SKM-1 treated with dmso at 0.1 percent for 144 hours (cell line): ENCODE measurements at regions not wholly inside any gene's neighbourhood (a gene's known extent, or its start where the extent isn't known, plus 50 kb on each side); places are given as distances from the start of the nearest gene placed in this dataset.

Experiments used
- DNase-seq: peaks from one replicate; lab custom pipeline; 2025; ENCODE audit not compliant: unreplicated experiment; lab: John Stamatoyannopoulos, UW

DNA sequence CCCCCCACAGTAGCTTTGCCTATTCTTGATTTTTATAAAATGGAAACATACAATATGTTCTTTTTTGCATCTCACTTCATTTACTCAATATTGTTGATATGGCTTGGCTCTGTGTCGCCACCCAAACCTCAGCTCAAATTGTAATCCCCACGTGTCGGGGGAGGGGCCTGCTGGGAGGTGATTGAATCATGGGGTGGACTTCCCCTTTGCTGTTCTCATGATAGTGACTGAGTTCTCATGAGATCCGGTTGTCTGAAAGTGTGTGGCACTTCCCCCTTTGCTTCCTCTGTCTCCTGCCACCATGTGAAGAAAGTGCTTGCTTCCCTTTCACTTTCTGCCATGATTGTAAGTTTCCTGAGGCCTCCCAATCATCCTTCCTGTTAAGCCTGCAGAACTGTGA is 431.3 kb downstream of the MN1 start:
- DNase-seq, result peak; percentile 67

DNA sequence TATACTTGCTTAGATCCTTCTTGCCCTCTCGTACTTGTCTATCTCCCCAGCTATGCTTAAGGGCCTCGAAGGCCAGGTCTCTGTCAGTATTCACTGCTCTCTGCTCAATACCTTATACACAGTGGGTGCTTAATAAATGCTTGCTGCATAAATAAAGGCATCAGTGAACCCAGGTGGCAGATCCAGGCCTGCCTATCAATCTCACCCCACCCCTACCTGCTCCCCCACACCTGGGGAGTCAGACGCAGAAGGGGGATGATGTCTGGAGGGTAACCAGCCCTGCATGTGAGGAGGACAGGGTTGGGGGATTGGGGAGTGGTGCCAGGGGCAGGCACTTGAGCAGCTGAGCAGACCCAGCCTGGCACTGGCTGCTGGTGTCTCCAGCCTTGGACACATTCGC is 430.6 kb downstream of the MN1 start:
- DNase-seq, result no peak

DNA sequence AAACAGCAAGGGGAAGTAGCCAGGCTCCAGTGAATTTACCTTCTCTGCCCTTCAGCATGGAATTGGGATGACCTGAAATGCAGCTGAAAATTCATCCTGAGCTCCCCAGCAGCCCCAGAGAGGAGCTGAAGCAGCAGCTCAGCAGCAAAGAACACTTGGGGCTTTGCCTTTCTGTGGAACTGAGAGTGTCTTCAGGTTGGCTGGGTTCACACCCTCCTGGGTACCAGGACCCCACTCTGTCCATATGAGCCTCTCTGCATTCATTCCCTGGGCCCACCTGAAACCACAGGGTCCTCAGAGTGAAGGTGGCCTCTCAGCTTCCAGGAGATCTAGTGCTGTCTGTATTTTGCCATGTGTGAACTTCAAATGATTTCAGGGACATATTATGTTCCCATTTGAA is 429.2 kb downstream of the MN1 start:
- no peak for DNase-seq

DNA sequence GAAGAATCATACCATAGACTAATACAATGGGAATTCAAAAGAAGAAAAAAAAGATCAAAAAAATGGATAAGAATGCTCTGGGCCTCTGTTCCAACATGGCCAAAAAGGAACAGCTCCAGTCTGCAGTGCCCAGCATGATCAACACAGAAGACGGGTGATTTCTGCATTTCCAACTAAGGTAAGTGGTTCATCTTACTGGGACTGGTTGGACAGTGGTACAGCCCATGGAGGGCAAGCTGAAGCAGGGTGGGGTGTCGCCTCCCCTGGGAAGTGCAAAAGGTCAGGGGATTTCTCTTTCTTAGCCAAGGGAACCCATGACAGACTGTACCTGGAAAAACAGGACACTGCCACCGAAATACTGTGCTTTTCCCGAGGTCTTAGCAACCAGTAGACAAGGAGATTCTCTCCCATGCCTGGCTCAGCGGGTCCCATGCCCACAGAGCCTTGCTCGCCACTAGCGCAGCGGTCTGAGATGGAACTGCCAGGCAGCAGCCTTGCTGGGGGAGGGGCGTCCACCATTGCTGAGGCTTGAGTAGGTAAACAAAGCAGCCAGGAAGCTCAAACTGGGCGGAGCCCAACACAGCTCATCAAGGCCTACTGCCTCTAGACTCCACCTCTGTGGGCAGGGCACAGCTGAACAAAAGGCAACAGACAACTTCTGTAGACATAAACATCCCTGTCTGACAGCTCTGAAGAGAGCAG is 428.4 kb downstream of the MN1 start:
- DNase-seq, result no peak

DNA sequence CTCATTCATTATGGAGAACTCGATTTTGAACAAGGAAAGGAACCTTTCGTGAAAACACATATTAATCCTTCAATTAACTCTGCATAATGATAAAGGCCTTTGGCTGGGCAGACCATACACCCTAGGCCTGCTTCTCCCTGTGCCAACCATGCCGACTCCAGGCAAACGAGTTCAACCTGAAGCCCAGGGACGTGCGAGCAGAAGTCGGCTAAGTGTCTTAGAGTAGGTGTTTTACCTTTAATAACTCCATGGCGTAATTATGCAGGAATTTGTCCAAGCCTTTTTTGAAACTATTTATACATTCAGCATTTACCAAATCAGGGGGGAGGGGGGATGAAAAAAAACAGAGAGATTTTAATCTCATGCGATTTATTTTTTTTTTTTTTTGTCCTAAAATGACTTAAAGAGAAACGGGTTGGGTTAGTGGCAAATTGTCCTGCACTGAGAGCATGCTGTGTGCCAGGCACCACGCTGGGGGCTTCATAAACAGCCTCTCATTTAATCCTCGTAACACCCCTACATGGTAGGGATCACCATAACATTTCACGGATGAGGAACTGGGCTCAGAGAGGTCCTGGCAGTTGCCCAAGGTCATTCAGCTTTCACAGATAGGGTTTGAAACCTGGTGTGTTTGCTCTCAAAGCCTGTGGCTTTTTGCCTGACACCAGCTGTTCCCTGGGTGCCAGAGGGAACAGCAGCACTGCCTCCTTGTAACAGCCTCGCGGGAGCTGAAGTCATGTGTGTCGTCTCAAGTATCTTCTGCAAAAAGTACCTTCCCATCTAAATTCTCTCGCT is 423.9 kb downstream of the MN1 start:
- DNase-seq, result no peak

DNA sequence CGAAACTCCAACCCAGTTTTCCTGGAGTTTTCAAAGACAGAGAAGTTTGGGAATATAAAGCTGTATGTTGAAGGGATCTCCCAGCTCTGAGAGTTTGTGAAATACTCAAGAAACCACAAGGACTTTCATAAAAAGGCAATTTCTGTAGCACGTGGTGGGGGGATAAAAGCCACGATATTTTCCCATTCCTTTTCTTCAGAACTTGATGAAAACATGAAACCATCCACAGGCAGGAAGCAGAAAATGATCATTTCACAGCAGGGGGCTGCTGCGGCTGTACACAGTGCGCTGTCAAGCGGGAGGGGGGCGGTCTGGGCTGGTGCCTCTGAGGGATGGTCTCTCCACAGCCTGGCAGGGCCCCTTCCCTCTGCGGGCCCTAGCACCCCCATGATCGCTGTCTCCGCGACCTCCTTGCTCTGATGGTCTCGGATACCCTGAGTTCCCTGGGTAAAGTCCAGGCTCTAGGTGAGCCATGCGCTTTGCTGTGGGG is 423.2 kb downstream of the MN1 start:
- DNase-seq, result no peak

DNA sequence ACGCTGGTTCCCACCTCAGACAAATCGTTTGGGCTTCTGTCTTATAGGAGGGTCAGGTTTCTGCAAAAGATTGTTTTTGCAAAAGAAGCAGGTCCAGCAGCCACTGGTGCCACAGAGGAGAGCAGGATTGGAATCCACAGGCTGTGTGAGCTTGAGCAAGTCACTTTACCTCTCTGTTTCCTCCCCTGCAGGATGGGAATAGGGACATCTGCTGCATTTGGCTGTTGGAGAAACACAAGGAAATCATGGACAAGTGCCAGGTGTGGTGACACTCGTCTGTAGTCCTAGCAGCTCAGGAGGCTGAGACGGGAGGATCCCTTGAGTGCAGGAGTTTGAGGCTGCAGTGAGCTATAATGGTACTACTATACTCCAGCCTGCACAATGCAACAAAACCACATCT is 422.6 kb downstream of the MN1 start:
- DNase-seq, result no peak

DNA sequence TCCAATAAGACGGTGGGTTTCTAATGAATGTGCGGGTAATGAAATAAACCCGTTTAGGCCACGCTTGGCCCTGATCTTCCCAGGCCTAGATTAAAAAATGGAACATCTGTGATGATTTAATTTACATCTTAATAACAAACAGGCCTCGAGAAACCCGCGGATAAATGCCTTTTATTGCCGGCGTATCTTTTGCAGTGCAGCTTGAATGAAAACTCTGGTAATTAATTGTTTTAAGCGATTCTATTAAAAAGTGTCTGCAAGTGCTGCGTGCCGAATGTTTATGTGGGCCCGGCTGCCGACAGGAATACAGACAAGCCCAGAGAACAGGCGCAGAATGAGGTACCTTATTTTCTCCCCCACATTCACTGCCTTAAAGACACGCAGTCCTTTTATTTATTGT is 420.7 kb downstream of the MN1 start:
- DNase-seq, result no peak

DNA sequence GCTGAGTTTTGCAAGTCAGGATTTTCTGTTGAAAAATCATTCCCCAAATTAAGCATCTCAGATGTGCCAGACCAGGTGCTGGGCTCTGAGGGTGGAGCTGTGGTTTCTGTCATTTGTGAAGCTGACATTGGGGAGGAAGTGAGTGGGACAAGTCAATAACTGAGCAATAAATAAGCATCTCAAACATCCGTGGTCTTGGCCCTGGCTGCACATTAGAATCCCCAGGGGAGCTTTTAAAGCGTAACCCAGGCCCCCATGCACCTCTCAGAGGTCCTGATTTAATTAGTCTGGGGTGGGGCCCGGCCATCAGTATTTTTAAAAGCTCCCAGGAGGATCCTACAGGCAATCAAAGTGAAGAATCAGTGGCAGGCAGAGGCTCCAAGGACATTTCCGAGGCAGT is 420.0 kb downstream of the MN1 start:
- DNase-seq, result no peak

DNA sequence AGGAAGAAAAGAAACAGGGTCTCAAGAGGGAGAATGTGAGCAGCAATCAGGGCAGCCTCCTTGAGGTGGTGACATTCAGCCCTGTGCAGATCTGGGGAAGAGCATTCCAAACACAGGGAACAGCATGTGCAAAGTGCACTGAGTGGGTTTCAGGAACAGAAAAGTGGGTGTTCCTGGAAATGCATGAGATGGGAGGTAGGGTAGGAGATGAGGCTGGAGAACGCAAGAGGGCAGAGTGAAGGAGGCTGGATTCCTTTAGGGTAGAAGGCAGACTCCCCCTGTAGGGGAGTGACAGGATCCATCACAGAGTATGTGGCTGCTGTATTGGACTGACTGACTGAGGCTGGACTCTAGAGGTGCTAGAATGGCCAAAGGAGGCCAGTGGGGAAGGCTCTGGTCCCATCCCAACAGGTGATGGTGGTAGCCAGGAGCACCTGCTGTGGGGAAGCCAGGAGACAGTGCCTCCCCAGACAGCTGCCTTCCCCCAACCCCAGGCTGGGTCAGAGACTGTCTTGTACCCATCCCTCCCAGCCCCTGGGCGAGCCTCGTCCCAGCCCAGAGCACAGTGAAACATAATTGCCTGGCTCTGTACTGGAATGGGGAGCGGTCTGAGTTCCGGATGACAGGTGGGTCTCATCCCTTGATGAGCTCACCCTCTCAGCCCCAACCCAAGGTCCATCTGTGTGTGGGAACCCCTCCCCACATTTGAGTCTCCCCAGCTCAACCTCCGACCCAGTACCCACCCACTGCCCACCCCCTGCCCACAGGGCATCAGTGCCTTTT is 419.4 kb downstream of the MN1 start:
- no peak for DNase-seq

DNA sequence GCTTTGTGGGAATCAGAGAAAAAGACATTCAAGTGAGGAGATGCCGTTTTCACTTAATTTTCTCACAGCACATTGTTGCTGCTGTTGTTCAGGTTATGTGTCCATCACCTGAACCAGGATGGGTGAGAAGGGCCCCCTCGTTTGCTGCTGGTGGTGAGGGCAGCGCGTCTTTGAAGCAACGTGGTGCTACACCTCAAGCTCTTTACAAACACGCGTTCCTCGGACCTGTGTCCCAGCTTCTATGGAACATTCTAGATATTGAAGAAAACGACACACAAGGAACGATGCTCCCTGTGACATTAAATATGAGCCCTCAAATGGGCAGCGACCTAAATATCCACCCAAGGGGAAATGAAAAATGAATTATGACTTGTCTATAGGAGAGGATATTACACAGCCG is 418.6 kb downstream of the MN1 start:
- DNase-seq, result no peak

DNA sequence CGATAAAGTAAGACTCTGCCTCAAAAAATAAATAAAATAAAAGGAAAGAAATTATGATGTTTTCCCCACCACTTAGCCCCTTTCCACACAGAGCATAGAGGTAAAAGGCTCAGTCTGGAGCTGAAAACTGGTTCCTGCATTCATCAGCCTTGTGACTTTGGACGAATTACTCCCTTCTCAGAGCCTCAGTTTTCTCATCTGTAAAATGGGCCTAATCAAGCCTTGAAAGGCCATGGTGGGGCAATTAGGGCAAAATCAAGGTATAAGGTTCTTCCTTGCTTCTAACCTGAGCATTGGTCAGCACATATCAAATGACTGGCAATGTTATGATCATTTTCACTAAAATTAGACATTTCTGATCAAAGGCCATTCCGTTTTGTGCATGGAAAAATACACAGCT is 417.7 kb downstream of the MN1 start:
- no peak for DNase-seq

DNA sequence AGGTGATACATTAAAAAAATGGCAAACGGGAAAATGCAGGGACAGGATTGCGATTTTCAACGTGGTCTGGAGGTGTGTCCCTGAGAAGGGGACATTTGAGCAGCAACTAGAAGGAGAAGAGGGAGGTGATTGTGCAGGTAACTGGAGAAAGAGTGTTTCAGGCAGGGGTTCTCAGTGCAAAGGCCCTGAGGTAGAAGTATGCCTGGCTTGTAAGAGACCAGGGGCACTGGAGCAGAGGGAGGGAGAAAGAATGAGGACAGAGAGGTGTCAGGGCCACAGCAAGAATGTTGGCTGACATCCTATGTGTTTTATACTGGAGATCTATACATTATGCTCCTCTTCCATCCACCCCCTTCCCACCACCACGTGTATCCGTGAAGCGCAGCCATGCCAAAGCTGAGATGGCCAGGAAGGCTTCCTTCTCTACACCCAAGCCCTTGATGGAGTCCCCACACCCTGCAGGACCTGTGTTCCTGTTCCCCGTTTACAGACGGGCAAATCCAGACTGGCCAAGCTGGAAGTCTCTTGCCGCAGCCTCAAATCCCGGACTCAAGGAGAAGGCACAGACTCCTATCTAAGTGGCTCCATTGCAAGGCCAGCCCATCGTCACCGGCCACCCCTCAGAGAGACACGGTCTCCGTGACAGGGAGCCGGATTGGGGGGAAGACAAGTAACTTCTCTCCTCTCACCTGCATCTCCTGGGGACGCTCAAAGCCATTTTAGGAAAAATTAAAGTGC is 416.1 kb downstream of the MN1 start:
- no peak for DNase-seq

DNA sequence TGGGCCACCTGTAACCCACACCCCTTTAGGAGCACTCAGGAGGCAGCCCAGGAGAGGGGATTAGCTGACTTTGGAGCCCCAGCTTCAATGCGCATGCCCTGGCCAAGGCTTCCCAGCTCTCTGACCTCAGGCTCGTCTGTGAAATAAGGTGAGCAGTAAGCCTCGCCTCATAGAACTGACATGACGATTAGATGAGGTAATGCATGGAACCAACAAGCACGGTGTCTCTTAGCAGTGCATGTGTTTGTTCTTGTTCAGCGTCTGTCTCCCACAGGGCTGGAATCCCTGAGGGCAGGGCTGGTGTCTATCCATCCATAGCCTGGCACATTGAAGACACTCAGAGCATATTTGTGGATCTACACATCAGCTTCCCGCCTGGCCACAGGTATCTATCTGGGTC is 415.4 kb downstream of the MN1 start:
- no peak for DNase-seq

DNA sequence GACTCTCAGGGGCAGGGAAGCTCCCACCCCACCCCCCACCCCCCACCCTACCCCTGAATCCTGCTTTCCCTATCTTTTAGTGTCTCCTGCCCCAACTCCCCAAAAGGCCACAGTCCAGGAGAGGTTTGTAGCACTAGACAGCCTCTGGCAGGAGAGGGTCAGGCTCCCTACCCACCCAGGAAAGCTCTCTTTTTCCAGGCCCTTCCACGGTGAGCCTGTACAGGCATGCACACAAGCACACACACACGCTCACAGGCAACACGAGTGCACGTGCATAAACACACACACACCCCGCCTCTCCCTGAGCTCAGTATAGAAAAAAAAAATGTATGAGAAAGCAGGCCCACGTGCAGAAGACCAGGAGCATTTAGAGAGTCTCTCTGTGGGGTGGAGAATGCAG is 414.0 kb downstream of the MN1 start:
- no peak for DNase-seq

DNA sequence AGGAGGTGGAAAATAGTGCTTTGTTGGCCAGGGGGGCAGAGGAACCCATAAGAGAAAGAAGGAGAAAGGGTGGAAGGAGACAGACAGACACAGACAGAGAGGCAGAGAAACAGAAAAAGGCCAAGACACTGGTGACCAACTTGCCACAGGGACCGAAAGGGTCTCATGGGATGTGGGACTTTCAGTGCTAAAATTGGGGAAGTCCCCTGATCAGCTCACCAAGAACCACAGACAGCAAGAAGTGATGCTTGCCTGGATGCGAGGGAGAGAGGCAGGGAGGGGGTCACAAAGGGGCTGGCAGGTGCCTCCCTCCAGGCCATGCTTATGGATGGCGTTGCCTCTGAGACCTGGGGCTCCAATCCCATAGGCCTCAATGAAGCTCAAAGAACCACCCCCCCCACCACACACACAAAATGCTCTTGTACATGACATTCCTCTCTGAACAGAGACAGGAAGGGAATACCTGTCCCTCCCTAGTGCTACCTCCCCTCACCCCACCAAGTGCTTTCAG is 413.4 kb downstream of the MN1 start:
- no peak for DNase-seq

DNA sequence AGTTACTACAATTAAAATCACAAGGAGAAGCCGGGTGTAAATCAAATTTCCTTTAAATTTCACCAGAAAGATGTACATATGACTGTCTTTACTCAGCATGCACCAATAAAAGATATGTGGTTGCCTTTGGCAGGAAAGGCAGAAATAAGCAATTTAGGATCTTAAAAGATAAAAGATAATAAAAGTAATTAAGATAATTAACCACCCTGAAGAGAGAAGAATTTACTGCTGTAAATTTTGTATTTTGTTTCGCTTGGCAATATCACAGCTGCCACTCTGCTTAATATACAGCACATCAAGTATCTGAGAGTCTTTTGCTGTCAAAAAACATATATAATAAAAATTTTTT is 411.9 kb downstream of the MN1 start:
- no peak for DNase-seq

DNA sequence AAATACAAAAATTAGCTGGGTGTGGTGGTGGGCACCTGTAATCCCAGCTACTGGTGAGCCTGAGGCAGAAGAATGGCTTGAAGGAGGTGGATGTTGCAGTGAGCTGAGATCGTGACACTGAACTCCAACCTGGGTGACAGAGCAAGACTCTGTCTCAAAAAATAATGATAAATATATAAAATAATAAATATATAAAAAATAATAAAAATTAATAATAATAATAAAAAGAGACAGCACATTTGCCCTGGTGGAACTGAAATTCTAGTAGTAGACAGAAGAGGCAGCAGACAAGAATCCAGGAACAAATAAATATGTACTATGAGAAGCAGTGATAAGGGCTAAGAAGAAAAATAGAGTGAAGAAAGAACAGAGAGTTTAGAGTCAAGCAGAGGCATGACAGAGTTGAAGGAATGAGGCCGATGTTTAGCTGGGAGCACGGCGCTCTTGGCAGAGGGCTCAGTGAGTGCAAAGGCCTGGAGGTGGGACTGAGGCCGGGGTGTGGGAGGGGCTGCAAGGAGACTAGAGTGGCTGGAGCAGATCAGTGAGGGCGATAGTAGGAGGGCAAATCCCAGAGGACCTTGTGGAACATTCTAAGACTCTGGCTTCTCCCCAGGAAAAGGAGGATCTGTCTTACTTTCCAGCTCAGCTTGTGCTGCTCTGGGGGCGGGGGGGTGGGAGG is 410.3 kb downstream of the MN1 start:
- no peak for DNase-seq

DNA sequence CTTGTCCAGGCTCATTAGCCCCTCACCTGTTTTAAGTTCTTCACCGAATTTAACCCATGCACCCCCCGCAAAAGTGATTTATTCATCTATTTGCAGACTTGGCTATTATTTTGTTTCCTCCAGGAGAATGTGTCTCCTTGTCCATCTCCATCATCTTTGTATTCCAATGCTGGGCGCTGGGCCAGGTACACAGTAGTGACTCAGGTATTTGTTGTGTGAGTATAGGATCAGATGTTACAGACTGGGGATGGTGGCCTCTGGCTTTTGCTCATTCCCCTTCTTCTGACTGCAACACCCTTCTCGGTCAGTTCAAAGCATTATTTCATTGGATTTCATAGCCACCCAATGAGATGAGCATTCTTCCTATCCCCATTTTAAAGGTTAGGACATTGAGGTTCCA is 408.2 kb downstream of the MN1 start:
- DNase-seq, result no peak

DNA sequence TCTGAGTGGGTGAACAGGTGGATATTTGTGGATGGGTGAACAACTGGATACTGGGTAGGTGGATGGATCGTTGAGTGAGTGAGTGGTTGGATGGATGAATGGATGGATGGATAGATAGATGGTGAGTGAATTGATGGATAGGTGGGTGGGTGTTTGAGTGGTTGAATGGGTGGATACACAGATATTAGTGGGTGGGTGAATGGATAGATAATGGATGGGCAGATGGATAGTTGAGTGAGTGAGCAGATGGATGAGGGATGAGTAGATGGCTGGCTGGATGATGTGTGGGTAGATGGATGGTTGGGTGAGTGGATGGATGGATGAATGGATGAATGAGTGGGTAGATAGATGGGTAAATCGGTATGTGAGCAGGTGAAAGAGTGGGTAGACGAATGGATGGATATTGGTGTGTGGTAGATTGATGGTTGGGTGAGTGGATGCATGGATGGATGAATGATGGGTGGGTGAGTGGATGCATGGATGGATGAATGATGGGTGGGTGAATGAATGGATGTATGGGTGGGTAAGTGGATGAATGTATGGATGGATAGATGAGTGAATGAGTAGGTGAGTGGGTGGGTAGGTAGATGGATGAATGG is 406.7 kb downstream of the MN1 start:
- DNase-seq, result no peak
